H9 (cell line): ENCODE measurements at regions not wholly inside any gene's neighbourhood (a gene's known extent, or its start where the extent isn't known, plus 50 kb on each side); places are given as distances from the start of the nearest gene placed in this dataset.

Experiments used
- DNase-seq: peaks from one replicate; pipeline ENCODE4 v3.0.0-alpha.2; 2017
- H2AFZ ChIP-seq: one replicate; pipeline ENCODE4 v1.6.1; 2013; ENCODE audit warnings: mild to moderate bottlenecking, low read length, control low read depth, moderate library complexity
- H2AK5ac ChIP-seq: 2 replicates; pipeline ENCODE4 v1.6.1; 2013; ENCODE audit warnings: low read length, control low read depth, mixed read lengths; ENCODE audit not compliant: insufficient read length
- H2BK120ac ChIP-seq: one replicate; pipeline ENCODE4 v1.6.1; 2013; ENCODE audit warnings: low read depth, mild to moderate bottlenecking, low read length, control low read depth, inconsistent platforms; ENCODE audit not compliant: poor library complexity, severe bottlenecking
- H2BK12ac ChIP-seq: 2 replicates; pipeline ENCODE4 v1.6.1; 2013; ENCODE audit warnings: low read length, control low read depth, mixed read lengths, low read depth; ENCODE audit not compliant: insufficient read length
- H2BK15ac ChIP-seq: 2 replicates; pipeline ENCODE4 v1.6.1; 2013; ENCODE audit warnings: low read depth, low read length, control low read depth
- H2BK20ac ChIP-seq: one replicate; pipeline ENCODE4 v1.6.1; 2013; ENCODE audit warnings: low read depth, mild to moderate bottlenecking, low read length, control low read depth, inconsistent platforms; ENCODE audit not compliant: poor library complexity, severe bottlenecking
- H2BK5ac ChIP-seq: 2 replicates; pipeline ENCODE4 v1.6.1; 2013; ENCODE audit warnings: low read length, control low read depth, mixed read lengths; ENCODE audit not compliant: insufficient read length
- H3K14ac ChIP-seq: 2 replicates; pipeline ENCODE4 v1.6.1; 2013; ENCODE audit warnings: low read length, control low read depth; ENCODE audit not compliant: insufficient read depth
- H3K18ac ChIP-seq: 2 replicates; pipeline ENCODE4 v1.6.1; 2013; ENCODE audit warnings: low read depth, mild to moderate bottlenecking, mixed read lengths, low read length, control low read depth; ENCODE audit not compliant: insufficient read length
- H3K23ac ChIP-seq: 2 replicates; pipeline ENCODE4 v1.6.1; 2013; ENCODE audit warnings: low read length, control low read depth, mixed read lengths, low read depth; ENCODE audit not compliant: insufficient read length
- H3K23me2 ChIP-seq: 2 replicates; pipeline ENCODE4 v1.6.1; 2013; ENCODE audit warnings: low read depth, mild to moderate bottlenecking, mixed read lengths, low read length, control low read depth; ENCODE audit not compliant: insufficient read length, poor library complexity, severe bottlenecking
- H3K27ac ChIP-seq: 2 replicates; pipeline ENCODE4 v1.5.1; 2013; ENCODE audit warnings: low read length, control low read depth, mixed read lengths, low read depth; ENCODE audit not compliant: insufficient read length
- H3K27me3 ChIP-seq: 2 replicates; pipeline ENCODE4 v1.6.1; 2013; ENCODE audit warnings: low read length, control low read depth, inconsistent platforms; ENCODE audit not compliant: insufficient read depth
- H3K4ac ChIP-seq: 2 replicates; pipeline ENCODE4 v1.6.1; 2013; ENCODE audit warnings: low read depth, mild to moderate bottlenecking, control low read depth, inconsistent platforms, low read length, moderate library complexity
- H3K4me1 ChIP-seq: 2 replicates; pipeline ENCODE4 v1.6.1; 2013; ENCODE audit warnings: low read length, control low read depth, inconsistent platforms; ENCODE audit not compliant: insufficient read depth
- H3K4me2 ChIP-seq: 2 replicates; pipeline ENCODE4 v1.6.1; 2013; ENCODE audit warnings: low read length, control low read depth, mixed read lengths; ENCODE audit not compliant: insufficient read length, insufficient read depth
- H3K56ac ChIP-seq: 2 replicates; pipeline ENCODE4 v1.6.1; 2013; ENCODE audit warnings: low read depth, mild to moderate bottlenecking, mixed read lengths, low read length, control low read depth; ENCODE audit not compliant: insufficient read length
- H3K79me1 ChIP-seq: 2 replicates; pipeline ENCODE4 v1.6.1; 2013; ENCODE audit warnings: low read depth, mild to moderate bottlenecking, moderate library complexity, low read length, control low read depth, inconsistent platforms; ENCODE audit not compliant: insufficient read depth, poor library complexity, severe bottlenecking
- H3K79me2 ChIP-seq: 2 replicates; pipeline ENCODE4 v1.6.1; 2013; ENCODE audit warnings: low read length, control low read depth, inconsistent platforms; ENCODE audit not compliant: insufficient read depth
- H3K9ac ChIP-seq: 2 replicates; pipeline ENCODE4 v1.6.1; 2013; ENCODE audit warnings: low read length, control low read depth, mixed read lengths; ENCODE audit not compliant: insufficient read length; ENCODE audit errors: extremely low read depth
- H3K9me3 ChIP-seq: one replicate; pipeline ENCODE4 v1.6.1; 2013; ENCODE audit warnings: low read depth, low read length, inconsistent platforms; ENCODE audit not compliant: control insufficient read depth
- H3T11ph ChIP-seq: one replicate; pipeline ENCODE4 v1.6.1; 2013; ENCODE audit warnings: mild to moderate bottlenecking, low read length, control low read depth, inconsistent platforms
- H4K20me1 ChIP-seq: one replicate; pipeline ENCODE4 v1.6.1; 2013; ENCODE audit not compliant: control insufficient read depth, insufficient read length, insufficient read depth
- H4K5ac ChIP-seq: 2 replicates; pipeline ENCODE4 v1.6.1; 2013; ENCODE audit warnings: low read depth, mild to moderate bottlenecking, mixed read lengths, low read length, control low read depth; ENCODE audit not compliant: insufficient read length
- H4K8ac ChIP-seq: replicated peaks from 2 replicates; pipeline ENCODE4 v1.6.1; 2013; ENCODE audit warnings: low read length, control low read depth, mixed read lengths, low read depth; ENCODE audit not compliant: insufficient read length
- H4K91ac ChIP-seq: 2 replicates; pipeline ENCODE4 v1.6.1; 2013; ENCODE audit warnings: low read depth, mild to moderate bottlenecking, moderate library complexity, mixed read lengths, low read length, control low read depth; ENCODE audit not compliant: insufficient read length
- H3K27ac Mint-ChIP-seq, 3 experiments: 2 replicates in 2 of 3; 3 replicates in 1 of 3; pipeline ENCODE4 v1.8.0; 2020 to 2021; ENCODE audit warnings: mixed read lengths in 3 of 3, mild to moderate bottlenecking in 1 of 3, moderate library complexity in 1 of 3
- H3K27me3 Mint-ChIP-seq: 2 replicates; pipeline ENCODE4 v1.8.0; 2021; ENCODE audit warnings: low read depth, mild to moderate bottlenecking, moderate library complexity, mixed read lengths
- H3K36me3 Mint-ChIP-seq, 3 experiments: 2 replicates in 2 of 3; 3 replicates in 1 of 3; pipeline ENCODE4 v1.8.0; 2020 to 2021; ENCODE audit warnings: low read depth in 3 of 3, mixed read lengths in 3 of 3; ENCODE audit not compliant: insufficient read depth in 1 of 3
- H3K4me1 Mint-ChIP-seq, 2 experiments: 2 replicates each; pipeline ENCODE4 v1.8.0; 2020; ENCODE audit warnings: mixed read lengths in 2 of 2
- H3K4me3 Mint-ChIP-seq, 2 experiments: 2 replicates in 1 of 2; 3 replicates in 1 of 2; pipeline ENCODE4 v1.8.0; 2020 to 2021; ENCODE audit warnings: mild to moderate bottlenecking in 2 of 2, mixed read lengths in 2 of 2, moderate library complexity in 1 of 2
- H3K9me3 Mint-ChIP-seq, 2 experiments: 2 replicates in 1 of 2; 3 replicates in 1 of 2; pipeline ENCODE4 v1.8.0; 2020; ENCODE audit warnings: mild to moderate bottlenecking in 2 of 2, mixed read lengths in 2 of 2, moderate library complexity in 1 of 2
- CTCF ChIP-seq: fragments of 200-600 bp; sonication (generic); conservative IDR thresholded peaks from 3 replicates; pipeline ENCODE4 v1.8.0; 2021; ENCODE audit warnings: antibody characterized with exemption, mild to moderate bottlenecking
- WGBS: extraction: QIAGEN DNeasy Blood & Tissue Kit; methylation state at CpG from one replicate; pipeline ENCODE4 v1.1.7; 2013; ENCODE audit warnings: missing lambda C conversion rate, low lambda C conversion rate, mixed read lengths; ENCODE audit not compliant: insufficient read length; ENCODE audit errors: extremely low coverage; 5-methylcytosine and 5-hydroxymethylcytosine counted together

- H2AFZ ChIP-seq = no peak overlapping the region
- no CpG with 5 or more reads among the region's 6 CpGs for WGBS
- no peaks in the 10 kb centered on the region for H4K20me1 ChIP-seq
- H3K23ac ChIP-seq = no peak overlapping the region
- H3K56ac ChIP-seq = no peak overlapping the region
- H2BK5ac ChIP-seq = no peak overlapping the region
- no peaks in the 10 kb centered on the region for H3K79me1 ChIP-seq
- no peak overlapping the region for H2BK12ac ChIP-seq
- H3K4me2 ChIP-seq = no peak overlapping the region
- no peak overlapping the region for H4K8ac ChIP-seq
- H3K4ac ChIP-seq = no peak overlapping the region
- peaks cover 1% of the 10 kb centered on the region; the same call in 1 of the 2 replicates for H3K4me1 ChIP-seq
- no peak overlapping the region for H3K14ac ChIP-seq
- Mint-ChIP-seq H3K9me3 (no peaks in the 10 kb centered on the region; a peak in 1 of 5 replicates), H3K36me3 (no peaks in the 10 kb centered on the region), H3K27me3 (no peaks in the 10 kb centered on the region; the same call in 1 of the 2 replicates), H3K4me1 (peaks cover 0 to 10% of the 10 kb centered on the region in 2 experiments; a peak in 2 of 4 replicates), H3K27ac (no peak overlapping the region), H3K4me3 (no peak overlapping the region)
- H4K5ac ChIP-seq = no peak overlapping the region
- H3K23me2 ChIP-seq = no peaks in the 10 kb centered on the region
- no peak for DNase-seq
- no peak overlapping the region for H3T11ph ChIP-seq
- no peak overlapping the region for H3K18ac ChIP-seq
- H2AK5ac ChIP-seq = no peak overlapping the region
- H4K91ac ChIP-seq = no peak overlapping the region
- H2BK120ac ChIP-seq = no peak overlapping the region
- H3K27me3 ChIP-seq = no peaks in the 10 kb centered on the region
- no peak overlapping the region for H3K9ac ChIP-seq
- H3K79me2 ChIP-seq = no peaks in the 10 kb centered on the region
- TF ChIP-seq CTCF = no peak
- no peak overlapping the region for H3K27ac ChIP-seq
- H3K9me3 ChIP-seq = no peaks in the 10 kb centered on the region
- H2BK20ac ChIP-seq = no peak overlapping the region
- no peak overlapping the region for H2BK15ac ChIP-seq
Measured at GRCh38 chr6:105785066-105785811, 300.9 kb upstream of the PRDM1 start.
